HEK293 (cell line): ENCODE measurements at regions not wholly inside any gene's neighbourhood (a gene's known extent, or its start where the extent isn't known, plus 50 kb on each side); places are given as distances from the start of the nearest gene placed in this dataset.

Experiments
- CTCF ChIA-PET: fragments of 350-600 bp; formaldehyde crosslinking; extraction: SDS; loops from one replicate; lab custom pipeline; 2021; ENCODE audit warnings: antibody characterized with exemption; lab: Yijun Ruan, JAX
- POLR2A ChIA-PET: fragments of 300-600 bp; formaldehyde crosslinking; extraction: SDS; loops from one replicate; lab custom pipeline; 2020; ENCODE audit warnings: antibody characterized with exemption, inconsistent platforms; lab: Yijun Ruan, JAX
- H3K27ac ChIP-seq: fragments of 200-500 bp; sonication (Bioruptor generic); 2 replicates; pipeline ENCODE4 v1.5.1; 2014; ENCODE audit warnings: low read depth, low read length, control low read depth, inconsistent platforms; ENCODE audit errors: extremely low read depth
- H3K36me3 ChIP-seq, 2 experiments: fragments of 200-500 bp in 1 of 2; sonication (Bioruptor generic) in 1 of 2; 1 replicate in 1 of 2; 2 replicates in 1 of 2; pipeline ENCODE4 v1.5.1; 2014 to 2017; ENCODE audit warnings: inconsistent platforms in 2 of 2, low read length in 2 of 2; ENCODE audit not compliant: control insufficient read depth in 2 of 2, insufficient read depth in 1 of 2
- H3K4me1 ChIP-seq: fragments of 200-500 bp; sonication (Bioruptor generic); 2 replicates; pipeline ENCODE4 v1.5.1; 2014; ENCODE audit warnings: mild to moderate bottlenecking, low read length, inconsistent platforms; ENCODE audit not compliant: control insufficient read depth, insufficient read depth
- H3K4me3 ChIP-seq: 2 replicates; pipeline ENCODE4 v1.5.1; 2011; ENCODE audit warnings: low read depth, mild to moderate bottlenecking, control low read depth, low read length, moderate library complexity
- H3K9me3 ChIP-seq: fragments of 200-500 bp; sonication (Bioruptor generic); 2 replicates; pipeline ENCODE4 v1.5.1; 2014; ENCODE audit warnings: low read depth, low read length, inconsistent platforms; ENCODE audit not compliant: control insufficient read depth, insufficient read depth
- CTCF ChIP-seq: fragments of 450-650 bp; formaldehyde crosslinking; IDR thresholded peaks from 2 replicates; pipeline ENCODE4 v1.5.1; 2016; ENCODE audit warnings: missing biosample characterization, missing genetic modification characterization
- IKZF3 ChIP-seq: fragments of 450-650 bp; IDR thresholded peaks from 2 replicates; pipeline ENCODE4 v1.5.0; 2018; ENCODE audit warnings: missing biosample characterization, mild to moderate bottlenecking, missing genetic modification characterization, moderate library complexity
- KLF7 ChIP-seq: fragments of 450-650 bp; formaldehyde crosslinking; IDR thresholded peaks from 2 replicates; pipeline ENCODE4 v1.5.1; 2016; ENCODE audit warnings: missing biosample characterization, missing genetic modification characterization, borderline replicate concordance
- KLF9 ChIP-seq: fragments of 450-650 bp; formaldehyde crosslinking; IDR thresholded peaks from 2 replicates; pipeline ENCODE4 v1.5.1; 2016; ENCODE audit warnings: missing biosample characterization, missing genetic modification characterization, low read depth
- SP7 ChIP-seq: fragments of 450-650 bp; formaldehyde crosslinking; IDR thresholded peaks from 2 replicates; pipeline ENCODE4 v1.5.1; 2016; ENCODE audit warnings: missing biosample characterization, missing genetic modification characterization
- TCF7L2 ChIP-seq: IDR thresholded peaks from 2 replicates; pipeline ENCODE4 v1.6.1; 2011; ENCODE audit warnings: low read depth, mild to moderate bottlenecking, inconsistent platforms, low read length, moderate library complexity, borderline replicate concordance
- YY1 ChIP-seq: fragments of 450-650 bp; formaldehyde crosslinking; IDR thresholded peaks from 2 replicates; pipeline ENCODE4 v1.5.1; 2018; ENCODE audit warnings: missing biosample characterization, missing genetic modification characterization
- ZNF10 ChIP-seq: fragments of 450-650 bp; formaldehyde crosslinking; IDR thresholded peaks from 2 replicates; pipeline ENCODE4 v1.5.1; 2017; ENCODE audit warnings: missing biosample characterization, missing genetic modification characterization
- ZNF146 ChIP-seq: fragments of 450-650 bp; formaldehyde crosslinking; IDR thresholded peaks from 2 replicates; pipeline ENCODE4 v1.5.1; 2016; ENCODE audit warnings: missing biosample characterization, missing genetic modification characterization
- ZNF157 ChIP-seq: fragments of 450-650 bp; formaldehyde crosslinking; IDR thresholded peaks from 2 replicates; pipeline ENCODE4 v1.5.1; 2016; ENCODE audit warnings: missing biosample characterization, missing genetic modification characterization
- ZNF169 ChIP-seq: fragments of 450-650 bp; formaldehyde crosslinking; IDR thresholded peaks from 2 replicates; pipeline ENCODE4 v1.5.1; 2016; ENCODE audit warnings: missing biosample characterization, missing genetic modification characterization
- ZNF175 ChIP-seq: fragments of 450-650 bp; formaldehyde crosslinking; IDR thresholded peaks from 2 replicates; pipeline ENCODE4 v1.5.1; 2016; ENCODE audit warnings: missing biosample characterization, missing genetic modification characterization
- ZNF433 ChIP-seq: fragments of 450-650 bp; formaldehyde crosslinking; IDR thresholded peaks from 2 replicates; pipeline ENCODE4 v1.5.1; 2016; ENCODE audit warnings: missing biosample characterization, missing genetic modification characterization, low read depth
- ZNF488 ChIP-seq: fragments of 450-650 bp; formaldehyde crosslinking; IDR thresholded peaks from 2 replicates; pipeline ENCODE4 v1.5.1; 2016; ENCODE audit warnings: missing biosample characterization, missing genetic modification characterization
- ZNF585B ChIP-seq: fragments of 450-650 bp; formaldehyde crosslinking; IDR thresholded peaks from 2 replicates; pipeline ENCODE4 v1.5.1; 2016; ENCODE audit warnings: missing biosample characterization, missing genetic modification characterization
- ZNF654 ChIP-seq: fragments of 450-650 bp; formaldehyde crosslinking; IDR thresholded peaks from 2 replicates; pipeline ENCODE4 v1.5.1; 2016; ENCODE audit warnings: low read depth, missing biosample characterization, missing genetic modification characterization
- ZNF776 ChIP-seq: fragments of 450-650 bp; formaldehyde crosslinking; IDR thresholded peaks from 2 replicates; pipeline ENCODE4 v1.5.0; 2017; ENCODE audit warnings: missing biosample characterization, missing genetic modification characterization, borderline replicate concordance
- ZNF837 ChIP-seq: fragments of 450-650 bp; formaldehyde crosslinking; IDR thresholded peaks from 2 replicates; pipeline ENCODE4 v1.5.1; 2016; ENCODE audit warnings: missing biosample characterization, missing genetic modification characterization
- ZSCAN23 ChIP-seq: fragments of 450-650 bp; formaldehyde crosslinking; IDR thresholded peaks from 2 replicates; pipeline ENCODE4 v1.5.1; 2016; ENCODE audit warnings: missing biosample characterization, missing genetic modification characterization
- TF ChIP-seq, protein P1 (sequence below): sonication (generic); formaldehyde crosslinking; IDR thresholded peaks from 2 replicates; pipeline ENCODE4 v1.8.1; 2022; ENCODE audit warnings: mild to moderate bottlenecking, moderate library complexity, missing genetic modification reagents
- TF ChIP-seq, protein P2 (sequence below): fragments of 450-650 bp; formaldehyde crosslinking; IDR thresholded peaks from 2 replicates; pipeline ENCODE4 v1.5.1; 2016; ENCODE audit warnings: missing biosample characterization, missing genetic modification characterization

- H3K4me1 ChIP-seq, result no peaks in the 10 kb centered on the region
- H3K9me3 ChIP-seq, result no peaks in the 10 kb centered on the region
- TF ChIP-seq, protein P1, sequence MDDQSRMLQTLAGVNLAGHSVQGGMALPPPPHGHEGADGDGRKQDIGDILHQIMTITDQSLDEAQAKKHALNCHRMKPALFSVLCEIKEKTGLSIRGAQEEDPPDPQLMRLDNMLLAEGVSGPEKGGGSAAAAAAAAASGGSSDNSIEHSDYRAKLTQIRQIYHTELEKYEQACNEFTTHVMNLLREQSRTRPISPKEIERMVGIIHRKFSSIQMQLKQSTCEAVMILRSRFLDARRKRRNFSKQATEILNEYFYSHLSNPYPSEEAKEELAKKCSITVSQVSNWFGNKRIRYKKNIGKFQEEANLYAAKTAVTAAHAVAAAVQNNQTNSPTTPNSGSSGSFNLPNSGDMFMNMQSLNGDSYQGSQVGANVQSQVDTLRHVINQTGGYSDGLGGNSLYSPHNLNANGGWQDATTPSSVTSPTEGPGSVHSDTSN, result no peak
- TF ChIP-seq, protein P2, sequence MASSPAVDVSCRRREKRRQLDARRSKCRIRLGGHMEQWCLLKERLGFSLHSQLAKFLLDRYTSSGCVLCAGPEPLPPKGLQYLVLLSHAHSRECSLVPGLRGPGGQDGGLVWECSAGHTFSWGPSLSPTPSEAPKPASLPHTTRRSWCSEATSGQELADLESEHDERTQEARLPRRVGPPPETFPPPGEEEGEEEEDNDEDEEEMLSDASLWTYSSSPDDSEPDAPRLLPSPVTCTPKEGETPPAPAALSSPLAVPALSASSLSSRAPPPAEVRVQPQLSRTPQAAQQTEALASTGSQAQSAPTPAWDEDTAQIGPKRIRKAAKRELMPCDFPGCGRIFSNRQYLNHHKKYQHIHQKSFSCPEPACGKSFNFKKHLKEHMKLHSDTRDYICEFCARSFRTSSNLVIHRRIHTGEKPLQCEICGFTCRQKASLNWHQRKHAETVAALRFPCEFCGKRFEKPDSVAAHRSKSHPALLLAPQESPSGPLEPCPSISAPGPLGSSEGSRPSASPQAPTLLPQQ (tag by site-specific recombination), result no peak
- TF ChIP-seq ZNF837 (tag by site-specific recombination) (no peak), ZNF585B (no peak), KLF9 (tag by site-specific recombination) (no peak), ZNF146 (tag by site-specific recombination) (no peak), ZNF776 (tag by site-specific recombination) (no peak), TCF7L2 (no peak), ZNF433 (tag by site-specific recombination) (no peak), ZNF10 (no peak), ZNF157 (tag by site-specific recombination) (no peak), YY1 (no peak), ZSCAN23 (tag by site-specific recombination) (no peak), ZNF175 (tag by site-specific recombination) (no peak), KLF7 (tag by site-specific recombination) (no peak), ZNF169 (no peak)
- TF ChIP-seq, all 188 proteins: peak for 0
- no peaks in the 10 kb centered on the region for H3K36me3 ChIP-seq
- ChIA-PET POLR2A (no interaction called here), CTCF (interaction anchor here (0.7 kb wide), 2 partner anchors 146 to 387 kb away, joined by 3 to 4 read pairs; no protein-coding TSS in a partner anchor)
- H3K4me3 ChIP-seq, result no peak overlapping the region
- H3K27ac ChIP-seq, result no peak overlapping the region
Observed at GRCh38 chr2:190126798-190127197, 64.3 kb upstream of the MSTN start.

DNA sequence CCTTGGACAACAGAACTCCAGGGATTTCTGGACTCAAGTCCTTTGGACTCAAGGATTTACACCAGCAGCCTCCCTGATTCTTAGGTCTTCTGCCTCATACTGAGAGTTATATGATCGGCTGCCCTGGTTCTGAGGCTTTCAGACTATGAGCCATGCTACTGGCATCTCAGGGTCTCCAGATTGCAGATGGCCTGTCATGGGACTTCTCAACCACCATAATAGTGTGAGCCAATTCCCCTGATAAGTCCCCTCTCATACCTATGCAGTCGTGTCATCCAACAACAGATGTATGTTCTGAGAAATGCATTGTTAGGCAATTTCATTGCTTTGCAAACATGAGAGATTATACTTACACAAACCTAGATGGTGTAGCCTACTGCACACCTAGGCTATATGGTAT lies 61.4 kb upstream of the MSTN start:
- no peaks in the 10 kb centered on the region for H3K9me3 ChIP-seq
- H3K27ac ChIP-seq, result no peak overlapping the region
- no peaks in the 10 kb centered on the region for H3K36me3 ChIP-seq
- TF ChIP-seq IKZF3, result no peak
- TF ChIP-seq ZNF488, result no peak
- TF ChIP-seq SP7 (tag by site-specific recombination), result no peak
- no peak overlapping the region for H3K4me3 ChIP-seq
- POLR2A ChIA-PET, result no interaction called here
- no peaks in the 10 kb centered on the region for H3K4me1 ChIP-seq
- CTCF ChIA-PET, result no interaction called here

- no peak overlapping the region for H3K4me3 ChIP-seq
- POLR2A ChIA-PET, result no interaction called here
- CTCF ChIA-PET, result interaction anchor here (0.6 to 1.0 kb wide), 3 partner anchors 17 to 232 kb away, joined by 3 read pairs; no protein-coding TSS in a partner anchor
- H3K27ac ChIP-seq, result no peak overlapping the region
- no peaks in the 10 kb centered on the region for H3K36me3 ChIP-seq
- H3K9me3 ChIP-seq, result no peaks in the 10 kb centered on the region
- no peaks in the 10 kb centered on the region for H3K4me1 ChIP-seq
- TF ChIP-seq CTCF (tag by site-specific recombination), result 0 out of 2 replicates have a peak, but pooled peaks have one; percentile 16
- TF ChIP-seq ZNF654 (tag by site-specific recombination), result peak; percentile 11; the same call in 1 of the 2 replicates
- TF ChIP-seq ZNF488, result no peak
Observed at GRCh38 chr2:190121971-190122370, 59.4 kb upstream of the MSTN start.
